HAP-1 (cell line): ENCODE measurements at regions not wholly inside any gene's neighbourhood (a gene's known extent, or its start where the extent isn't known, plus 50 kb on each side); places are given as distances from the start of the nearest gene placed in this dataset.
A peak's percentile ranks its signal among the peaks of the same experiment; 100 is the strongest.

Experiments used
- DNase-seq, 2 experiments: peaks; one replicate each; pipeline ENCODE4 v3.0.0-alpha.2; 2016 to 2020; ENCODE audit warnings: low spot score in 2 of 2
- H3K27me3 ChIP-seq: fragments of 250-450 bp; sonication (Bioruptor Pico); 2 replicates; pipeline ENCODE4 v1.5.1; 2020; ENCODE audit warnings: low read depth, mild to moderate bottlenecking, moderate library complexity
- H3K36me3 ChIP-seq: fragments of 250-450 bp; sonication (Bioruptor Pico); replicated peaks from 2 replicates; pipeline ENCODE4 v1.5.1; 2020; ENCODE audit warnings: mild to moderate bottlenecking
- H3K4me1 ChIP-seq: fragments of 250-450 bp; sonication (Bioruptor Pico); 2 replicates; pipeline ENCODE4 v1.5.1; 2020; ENCODE audit warnings: mild to moderate bottlenecking
- H3K4me3 ChIP-seq: fragments of 250-450 bp; sonication (Bioruptor Pico); 2 replicates; pipeline ENCODE4 v1.5.1; 2020; ENCODE audit warnings: mild to moderate bottlenecking, moderate library complexity
- H3K9me3 ChIP-seq: fragments of 250-450 bp; sonication (Bioruptor Pico); 2 replicates; pipeline ENCODE4 v1.5.1; 2020; ENCODE audit warnings: mild to moderate bottlenecking, moderate library complexity
- in situ Hi-C: fragments of 300-500 bp; cut with MboI; formaldehyde crosslinking; loops from 3 replicates; pipeline ENCODE4 v1.14.3; 2020; ENCODE audit warnings: low sequenced_read_pairs, inconsistent platforms, mixed read lengths

GRCh38 chr2:163474319-163474744, 261.5 kb downstream of the FIGN start:
- Histone ChIP-seq H3K27me3 (no peaks in the 10 kb centered on the region), H3K9me3 (no peaks in the 10 kb centered on the region), H3K36me3 (no peaks in the 10 kb centered on the region), H3K4me1 (peaks cover 5% of the 10 kb centered on the region; the same call in 1 of the 2 replicates), H3K4me3 (no peak overlapping the region)
- in situ Hi-C loops = no loop called here
- no peak for DNase-seq

- Histone ChIP-seq H3K27me3 (no peaks in the 10 kb centered on the region), H3K4me1 (peaks cover 12% of the 10 kb centered on the region), H3K9me3 (no peaks in the 10 kb centered on the region), H3K4me3 (no peak overlapping the region), H3K36me3 (no peaks in the 10 kb centered on the region)
- peak; percentile 14 to 28 for DNase-seq
- in situ Hi-C loops = no loop called here
These were observed 263.9 kb downstream of the FIGN start for GRCh38 chr2:163471947-163472346.

- Histone ChIP-seq H3K4me3 (no peak overlapping the region), H3K4me1 (peaks cover 31% of the 10 kb centered on the region), H3K9me3 (no peaks in the 10 kb centered on the region), H3K36me3 (no peaks in the 10 kb centered on the region), H3K27me3 (no peaks in the 10 kb centered on the region)
- DNase-seq = peak; percentile 6 to 12
- in situ Hi-C loops = no loop called here
These were observed 266.2 kb downstream of the FIGN start for GRCh38 chr2:163469561-163469962.

- in situ Hi-C loops = no loop called here
- Histone ChIP-seq H3K4me3 (no peak overlapping the region), H3K36me3 (no peaks in the 10 kb centered on the region), H3K9me3 (no peaks in the 10 kb centered on the region), H3K4me1 (peaks cover 31% of the 10 kb centered on the region), H3K27me3 (no peaks in the 10 kb centered on the region)
- no peak for DNase-seq
These were observed 268.6 kb downstream of the FIGN start for GRCh38 chr2:163467251-163467630.

- no peaks in the 10 kb centered on the region for H3K27me3 ChIP-seq
- H3K9me3 ChIP-seq = no peaks in the 10 kb centered on the region
- peaks cover 29% of the 10 kb centered on the region for H3K4me1 ChIP-seq
- no peak overlapping the region for H3K4me3 ChIP-seq
- H3K36me3 ChIP-seq = no peaks in the 10 kb centered on the region
- DNase-seq = no peak
- in situ Hi-C loops = no loop called here
These were observed 269.2 kb downstream of the FIGN start for GRCh38 chr2:163466331-163467250.

- in situ Hi-C loops = no loop called here
- no peaks in the 10 kb centered on the region for H3K9me3 ChIP-seq
- DNase-seq = no peak
- H3K4me3 ChIP-seq = no peak overlapping the region
- H3K27me3 ChIP-seq = no peaks in the 10 kb centered on the region
- peaks cover 29% of the 10 kb centered on the region for H3K4me1 ChIP-seq
- no peaks in the 10 kb centered on the region for H3K36me3 ChIP-seq
These were observed 270.4 kb downstream of the FIGN start for GRCh38 chr2:163465440-163465839.

- in situ Hi-C loops = no loop called here
- Histone ChIP-seq H3K4me1 (peaks cover 20% of the 10 kb centered on the region), H3K9me3 (no peaks in the 10 kb centered on the region), H3K36me3 (no peaks in the 10 kb centered on the region), H3K27me3 (no peaks in the 10 kb centered on the region), H3K4me3 (no peak overlapping the region)
- DNase-seq = no peak
These were observed 272.4 kb downstream of the FIGN start for GRCh38 chr2:163463411-163463810.

GRCh38 chr2:163462993-163463392, 272.8 kb downstream of the FIGN start:
- DNase-seq = no peak
- Histone ChIP-seq H3K27me3 (no peaks in the 10 kb centered on the region), H3K4me1 (peaks cover 20% of the 10 kb centered on the region), H3K9me3 (no peaks in the 10 kb centered on the region), H3K36me3 (no peaks in the 10 kb centered on the region), H3K4me3 (no peak overlapping the region)
- in situ Hi-C loops = no loop called here

- Histone ChIP-seq H3K9me3 (no peaks in the 10 kb centered on the region), H3K4me1 (peaks cover 4% of the 10 kb centered on the region), H3K36me3 (no peaks in the 10 kb centered on the region), H3K27me3 (no peaks in the 10 kb centered on the region), H3K4me3 (no peak overlapping the region)
- no peak for DNase-seq
- in situ Hi-C loops = no loop called here
These were observed 275.8 kb downstream of the FIGN start for GRCh38 chr2:163459986-163460385.

- Histone ChIP-seq H3K36me3 (no peaks in the 10 kb centered on the region), H3K27me3 (no peaks in the 10 kb centered on the region), H3K9me3 (no peaks in the 10 kb centered on the region), H3K4me3 (no peak overlapping the region), H3K4me1 (no peaks in the 10 kb centered on the region)
- DNase-seq = no peak
- in situ Hi-C loops = no loop called here
These were observed 278.7 kb downstream of the FIGN start for GRCh38 chr2:163456953-163457743.

GRCh38 chr2:163455815-163456214, 280.0 kb downstream of the FIGN start:
- Histone ChIP-seq H3K27me3 (no peaks in the 10 kb centered on the region), H3K36me3 (no peaks in the 10 kb centered on the region), H3K4me3 (no peak overlapping the region), H3K9me3 (no peaks in the 10 kb centered on the region), H3K4me1 (no peaks in the 10 kb centered on the region)
- DNase-seq = no peak
- in situ Hi-C loops = no loop called here

GRCh38 chr2:163453920-163454319, 281.9 kb downstream of the FIGN start:
- H3K36me3 ChIP-seq = no peaks in the 10 kb centered on the region

GRCh38 chr2:163441603-163442002, 294.2 kb downstream of the FIGN start:
- H3K27me3 ChIP-seq = no peaks in the 10 kb centered on the region
- H3K4me3 ChIP-seq = no peak overlapping the region
- H3K4me1 ChIP-seq = no peaks in the 10 kb centered on the region
- H3K36me3 ChIP-seq = no peaks in the 10 kb centered on the region
- H3K9me3 ChIP-seq = no peaks in the 10 kb centered on the region
- no peak for DNase-seq
- in situ Hi-C loops = no loop called here

More at GRCh38 chr2:163453920-163454319, 281.9 kb downstream of the FIGN start:
- no peak for DNase-seq
- in situ Hi-C loops = no loop called here
- no peaks in the 10 kb centered on the region for H3K4me1 ChIP-seq
- H3K27me3 ChIP-seq = no peaks in the 10 kb centered on the region
- H3K4me3 ChIP-seq = no peak overlapping the region
- no peaks in the 10 kb centered on the region for H3K9me3 ChIP-seq

- Histone ChIP-seq H3K4me3 (no peak overlapping the region), H3K27me3 (no peaks in the 10 kb centered on the region; the same call in none of the 2 replicates), H3K4me1 (no peaks in the 10 kb centered on the region), H3K9me3 (no peaks in the 10 kb centered on the region), H3K36me3 (no peaks in the 10 kb centered on the region)
- in situ Hi-C loops = no loop called here
- no peak for DNase-seq
These were observed 298.8 kb downstream of the FIGN start for GRCh38 chr2:163436963-163437362.
